Large intestine (tissue), 3 donors: ENCODE measurements at regions not wholly inside any gene's neighbourhood (a gene's known extent, or its start where the extent isn't known, plus 50 kb on each side); places are given as distances from the start of the nearest gene placed in this dataset.

Experiments used
- DNase-seq, 2 donors: peaks; one replicate each; pipeline versions ENCODE4 v3.0.0 to v3.0.0-alpha.2; 2013
- H3K27ac ChIP-seq: one replicate; pipeline ENCODE4 v1.5.1; 2013; ENCODE audit warnings: low read length
- H3K27me3 ChIP-seq: 2 replicates; pipeline ENCODE4 v1.6.1; 2013; ENCODE audit warnings: low read length; ENCODE audit not compliant: control insufficient read depth, insufficient read depth
- H3K36me3 ChIP-seq: 2 replicates; pipeline ENCODE4 v1.6.1; 2013; ENCODE audit warnings: low read length; ENCODE audit not compliant: control insufficient read depth, insufficient read depth
- H3K4me1 ChIP-seq: one replicate; pipeline ENCODE4 v1.6.1; 2013; ENCODE audit warnings: low read length; ENCODE audit not compliant: control insufficient read depth, insufficient read depth
- H3K4me3 ChIP-seq: one replicate; pipeline ENCODE4 v1.5.1; 2013; ENCODE audit warnings: low read length
- H3K9me3 ChIP-seq: one replicate; pipeline ENCODE4 v1.6.1; 2013; ENCODE audit warnings: mild to moderate bottlenecking, low read depth, low read length, moderate library complexity; ENCODE audit not compliant: control insufficient read depth
- WGBS: methylation state at CpG from one replicate; pipeline ENCODE4 v1.1.5; 2013; ENCODE audit warnings: low lambda C conversion rate; ENCODE audit not compliant: insufficient coverage; 5-methylcytosine and 5-hydroxymethylcytosine counted together

GRCh38 chr6:27579973-27580372 lies 107.1 kb upstream of the ZNF184 start:
- DNase-seq: no peak
- Histone ChIP-seq H3K36me3 (no peaks in the 10 kb centered on the region), H3K27me3 (peaks cover 51% of the 10 kb centered on the region), H3K4me1 (no peaks in the 10 kb centered on the region), H3K27ac (no peak overlapping the region), H3K4me3 (no peak overlapping the region), H3K9me3 (peaks cover 3% of the 10 kb centered on the region)
- WGBS: no CpG with 5 or more reads among the region's 2 CpGs

DNA sequence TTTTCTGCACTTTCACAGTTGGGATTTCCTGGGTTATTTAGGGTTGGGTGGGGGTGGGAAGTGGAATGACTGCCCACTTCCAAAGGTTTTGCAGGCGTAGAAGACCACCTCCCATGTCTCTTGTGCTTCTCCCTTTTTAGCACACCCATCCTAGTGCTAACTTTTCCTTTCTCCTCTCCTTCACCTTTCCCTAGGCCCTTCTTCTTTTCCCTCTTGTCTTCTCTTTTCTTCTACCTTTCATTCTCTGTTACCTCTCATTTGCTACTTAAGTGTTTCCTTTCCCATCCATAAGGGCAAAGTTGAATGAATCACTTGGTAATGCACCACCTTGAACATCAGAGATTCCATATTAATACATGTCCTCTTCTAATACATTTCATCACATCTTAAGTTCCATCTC lies 105.0 kb upstream of the ZNF184 start:
- Histone ChIP-seq H3K9me3 (peaks cover 3% of the 10 kb centered on the region), H3K36me3 (no peaks in the 10 kb centered on the region), H3K4me3 (no peak overlapping the region), H3K27me3 (peaks cover 43% of the 10 kb centered on the region), H3K27ac (no peak overlapping the region), H3K4me1 (no peaks in the 10 kb centered on the region)
- WGBS: no CpG with 5 or more reads among the region's 1 CpG
- no peak for DNase-seq

- Histone ChIP-seq H3K27me3 (peaks cover 29% of the 10 kb centered on the region), H3K9me3 (no peaks in the 10 kb centered on the region), H3K4me1 (no peaks in the 10 kb centered on the region), H3K27ac (no peak overlapping the region), H3K36me3 (no peaks in the 10 kb centered on the region), H3K4me3 (no peak overlapping the region)
- DNase-seq: no peak
- WGBS: 87% methylated on average over 5 of the region's 10 CpGs
Measured at GRCh38 chr6:27575594-27576361, 102.9 kb upstream of the ZNF184 start.

DNA sequence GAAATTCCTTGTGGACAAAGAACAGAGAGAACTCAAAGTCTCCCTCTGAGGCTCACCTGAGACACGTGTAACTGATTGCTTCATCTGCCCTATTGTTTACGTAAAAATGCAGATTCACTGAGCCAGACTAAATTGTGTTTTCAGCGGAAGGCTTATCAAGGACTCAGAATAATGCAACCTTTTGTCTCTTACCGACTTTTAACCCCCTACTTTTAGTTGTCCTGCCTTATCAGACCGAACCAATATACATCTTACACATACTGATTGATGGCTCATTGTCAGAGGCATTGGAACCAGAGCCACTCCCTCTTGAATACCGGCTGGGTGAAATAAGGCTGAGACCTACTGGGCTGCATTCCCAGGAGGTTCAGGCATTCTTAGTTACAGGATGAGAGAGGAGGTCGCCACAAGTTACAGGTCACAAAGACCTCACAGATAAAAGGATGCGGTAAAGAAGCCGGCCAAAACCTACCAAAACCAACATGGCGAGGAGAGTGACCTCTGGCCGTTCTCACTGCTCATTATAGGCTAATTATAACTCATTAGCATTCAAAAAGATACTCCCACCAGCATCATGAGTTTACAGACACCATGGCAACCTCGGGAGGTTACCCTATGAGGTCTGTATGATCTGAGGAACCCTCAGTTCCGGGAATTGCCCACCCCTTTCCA lies 95.5 kb upstream of the ZNF184 start:
- no peaks in the 10 kb centered on the region for H3K36me3 ChIP-seq
- no peak overlapping the region for H3K4me3 ChIP-seq
- H3K4me1 ChIP-seq: no peaks in the 10 kb centered on the region
- no peak overlapping the region for H3K27ac ChIP-seq
- DNase-seq: peak in 1 of 2 donors; percentile 20
- peaks cover 57% of the 10 kb centered on the region for H3K27me3 ChIP-seq
- no peaks in the 10 kb centered on the region for H3K9me3 ChIP-seq
- no CpG with 5 or more reads among the region's 13 CpGs for WGBS

- DNase-seq: peak; percentile 48 to 61
- Histone ChIP-seq H3K9me3 (no peaks in the 10 kb centered on the region), H3K27me3 (peaks cover 78% of the 10 kb centered on the region), H3K36me3 (no peaks in the 10 kb centered on the region), H3K4me1 (no peaks in the 10 kb centered on the region), H3K4me3 (no peak overlapping the region), H3K27ac (no peak overlapping the region)
- no CpG with 5 or more reads among the region's 41 CpGs for WGBS
Measured at GRCh38 chr6:27565839-27566779, 93.2 kb upstream of the ZNF184 start.

DNA sequence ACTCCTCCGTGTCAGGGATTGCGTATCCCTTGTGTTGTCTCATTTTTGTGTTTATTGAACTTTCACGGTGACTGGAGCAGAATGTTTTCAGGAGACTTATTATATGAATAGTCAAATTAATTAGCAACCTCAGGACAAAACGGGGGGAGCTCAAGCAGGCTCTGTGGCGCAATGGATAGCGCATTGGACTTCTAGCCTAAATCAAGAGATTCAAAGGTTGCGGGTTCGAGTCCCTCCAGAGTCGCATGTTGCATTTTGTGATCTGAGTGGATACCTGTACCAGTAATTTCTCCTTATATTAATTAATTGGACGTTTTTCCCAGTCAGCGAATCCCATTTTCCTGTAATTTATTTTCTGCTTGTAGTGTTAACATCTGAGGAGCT lies 89.1 kb upstream of the ZNF184 start:
- no peaks in the 10 kb centered on the region for H3K4me1 ChIP-seq
- no peak overlapping the region for H3K4me3 ChIP-seq
- no peaks in the 10 kb centered on the region for H3K36me3 ChIP-seq
- 40% methylated on average over 2 of the region's 11 CpGs for WGBS
- H3K27me3 ChIP-seq: peaks cover 93% of the 10 kb centered on the region
- no peak overlapping the region for H3K27ac ChIP-seq
- no peak for DNase-seq
- no peaks in the 10 kb centered on the region for H3K9me3 ChIP-seq

GRCh38 chr6:27558028-27558724 lies 85.3 kb upstream of the ZNF184 start:
- Histone ChIP-seq H3K36me3 (no peaks in the 10 kb centered on the region), H3K27ac (no peak overlapping the region), H3K27me3 (peaks cover 94% of the 10 kb centered on the region), H3K4me3 (no peak overlapping the region), H3K9me3 (no peaks in the 10 kb centered on the region), H3K4me1 (no peaks in the 10 kb centered on the region)
- 10% methylated on average over 8 of the region's 31 CpGs for WGBS
- DNase-seq: no peak

GRCh38 chr6:27556406-27556805 lies 83.5 kb upstream of the ZNF184 start:
- Histone ChIP-seq H3K4me3 (no peak overlapping the region), H3K9me3 (no peaks in the 10 kb centered on the region), H3K36me3 (no peaks in the 10 kb centered on the region), H3K27ac (no peak overlapping the region), H3K27me3 (peaks cover 89% of the 10 kb centered on the region), H3K4me1 (no peaks in the 10 kb centered on the region)
- WGBS: no CpG with 5 or more reads among the region's 4 CpGs
- no peak for DNase-seq

DNA sequence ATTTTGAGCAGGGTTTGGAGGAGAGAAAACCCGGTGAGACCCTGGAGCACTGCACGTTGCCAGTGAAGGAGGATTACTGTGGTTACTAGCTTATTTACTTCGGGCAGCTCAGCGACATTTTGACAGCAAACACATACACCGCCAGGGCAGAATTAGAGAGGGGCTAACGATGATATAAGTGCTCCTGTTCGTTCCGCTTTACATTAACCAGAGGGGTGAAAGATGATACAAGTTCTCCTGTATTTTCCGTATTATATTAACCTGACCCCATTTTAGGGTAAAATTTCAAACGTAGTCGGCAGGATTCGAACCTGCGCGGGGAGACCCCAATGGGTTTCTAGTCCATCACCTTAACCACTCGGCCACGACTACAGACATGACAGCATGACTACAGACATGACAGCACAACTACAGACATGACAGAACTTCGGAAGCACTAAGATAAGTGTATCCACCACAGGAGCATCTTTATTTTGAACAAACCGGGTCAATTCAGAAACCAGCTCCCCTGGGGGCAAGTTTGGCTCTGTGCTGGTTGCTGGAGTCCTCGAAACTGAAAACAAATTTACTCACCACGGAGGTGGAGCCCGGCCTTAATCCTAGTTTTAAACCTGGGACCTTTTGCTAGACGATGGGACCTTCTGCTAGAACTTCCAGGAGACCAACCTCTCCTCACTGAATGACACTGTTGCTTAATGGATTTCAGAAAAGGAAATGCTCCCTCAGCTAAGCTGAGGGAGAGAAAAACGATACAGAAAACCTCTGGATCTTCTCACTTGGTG lies 80.4 kb upstream of the ZNF184 start:
- H3K4me1 ChIP-seq: no peaks in the 10 kb centered on the region
- DNase-seq: no peak
- no peak overlapping the region for H3K27ac ChIP-seq
- WGBS: 0% methylated on average over 3 of the region's 23 CpGs
- no peak overlapping the region for H3K4me3 ChIP-seq
- no peaks in the 10 kb centered on the region for H3K9me3 ChIP-seq
- no peaks in the 10 kb centered on the region for H3K36me3 ChIP-seq
- peaks cover 74% of the 10 kb centered on the region for H3K27me3 ChIP-seq
